GM12878 (cell line): ENCODE measurements at regions not wholly inside any gene's neighbourhood (a gene's known extent, or its start where the extent isn't known, plus 50 kb on each side); places are given as distances from the start of the nearest gene placed in this dataset.

ENCODE experiments used
- ATAC-seq: fragments of 200-7000 bp; cut with Tn5 transposase; 3 replicates; pipeline ENCODE4 v1.9.1; 2020; ENCODE audit warnings: mild to moderate bottlenecking, moderate library complexity
- BruUV-seq: library from RNA; stranded (reverse); fragments of 400-500 nt; replicated peaks from 2 replicates; lab custom pipeline; 2021; lab: Mats Ljungman, UMichigan
- CTCF ChIA-PET: fragments of 300-600 bp; sonication (Branson Sonifier 250); formaldehyde crosslinking; extraction: SDS; loops from one replicate; lab custom pipeline; 2021; ENCODE audit warnings: inconsistent platforms; lab: Yijun Ruan, JAX
- POLR2A ChIA-PET: fragments of 350-600 bp; formaldehyde crosslinking; extraction: SDS; loops from one replicate; lab custom pipeline; 2021; ENCODE audit warnings: inconsistent platforms; lab: Charles Lee
- RAD21 ChIA-PET: fragments of 300-600 bp; sonication (Branson Sonifier 250); formaldehyde crosslinking; loops from one replicate; lab custom pipeline; 2023; ENCODE audit warnings: antibody characterized with exemption; ENCODE audit not compliant: unreplicated experiment; lab: Charles Lee
- SMC1A ChIA-PET: fragments of 300-600 bp; sonication (Branson Sonifier 250); formaldehyde crosslinking; loops from one replicate; lab custom pipeline; 2023; ENCODE audit not compliant: unreplicated experiment, uncharacterized antibody; lab: Charles Lee
- DNase-seq: peaks from one replicate; pipeline ENCODE4 v3.0.0-alpha.2; 2011; ENCODE audit warnings: low read depth, low spot score
- FAIRE-seq: peaks from 3 replicates; lab custom pipeline; 2011; peaks lifted over from hg19 to GRCh38; lab: Jason Lieb, UNC
- H2AFZ ChIP-seq: 2 replicates; pipeline ENCODE4 v1.6.0; 2011; ENCODE audit warnings: low read depth, low read length, control low read depth; ENCODE audit not compliant: control insufficient read depth
- H3K27ac ChIP-seq: 2 replicates; pipeline ENCODE4 v1.5.1; 2011; ENCODE audit warnings: control low read depth; ENCODE audit not compliant: control insufficient read depth, insufficient read depth
- H3K27me3 ChIP-seq, 2 experiments: replicated peaks in 1 of 2; 2 replicates each; pipeline versions ENCODE4 v1.6.0 to v1.6.1; 2011; ENCODE audit warnings: low read length in 1 of 2; ENCODE audit not compliant: control insufficient read depth in 2 of 2, insufficient read depth in 2 of 2
- H3K36me3 ChIP-seq, 2 experiments: 2 replicates each; pipeline ENCODE4 v1.5.1; 2011; ENCODE audit warnings: low read length in 1 of 2; ENCODE audit not compliant: control insufficient read depth in 2 of 2, insufficient read depth in 2 of 2
- H3K4me1 ChIP-seq: 2 replicates; pipeline ENCODE4 v1.6.1; 2011; ENCODE audit warnings: mild to moderate bottlenecking, low read length, moderate library complexity, mixed read lengths; ENCODE audit not compliant: control insufficient read depth, insufficient read depth
- H3K4me2 ChIP-seq: 2 replicates; pipeline ENCODE4 v1.6.0; 2011; ENCODE audit warnings: control low read depth; ENCODE audit not compliant: control insufficient read depth, insufficient read depth
- H3K4me3 ChIP-seq: fragments of 200-600 bp; sonication (generic); 2 replicates; pipeline ENCODE4 v1.5.1; 2016
- H3K79me2 ChIP-seq: 2 replicates; pipeline ENCODE4 v1.6.0; 2011; ENCODE audit warnings: low read length; ENCODE audit not compliant: control insufficient read depth, insufficient read depth
- H3K9ac ChIP-seq: 2 replicates; pipeline ENCODE4 v1.8.0; 2011; ENCODE audit warnings: low read length, control low read depth, mixed read lengths; ENCODE audit not compliant: control insufficient read depth, insufficient read depth
- H3K9me3 ChIP-seq: replicated peaks from 3 replicates; pipeline ENCODE4 v1.5.1; 2011; ENCODE audit warnings: mild to moderate bottlenecking, low read length; ENCODE audit not compliant: control insufficient read depth, insufficient read depth
- H4K20me1 ChIP-seq: 2 replicates; pipeline ENCODE4 v1.6.0; 2011; ENCODE audit not compliant: control insufficient read depth, insufficient read depth
- BACH1 ChIP-seq: fragments of 450-650 bp; IDR thresholded peaks from 2 replicates; pipeline ENCODE4 v1.6.1; 2017; ENCODE audit warnings: mild to moderate bottlenecking, borderline replicate concordance
- CEBPB ChIP-seq, 2 experiments: fragments of 150-350 bp in 1 of 2; IDR thresholded peaks; 2 replicates each; pipeline ENCODE4 v1.6.1; 2012 to 2014; ENCODE audit warnings: low read depth in 2 of 2, low read length in 2 of 2, borderline replicate concordance in 1 of 2, inconsistent platforms in 1 of 2
- ETV6 ChIP-seq, 2 experiments: fragments of 450-650 bp in 1 of 2; IDR thresholded peaks in 1 of 2; conservative IDR thresholded peaks in 1 of 2; 2 replicates each; pipeline ENCODE4 v1.6.1; 2014; ENCODE audit warnings: antibody characterized with exemption in 1 of 2, borderline replicate concordance in 1 of 2, low read depth in 1 of 2, mild to moderate bottlenecking in 1 of 2, moderate library complexity in 1 of 2
- JUND ChIP-seq: IDR thresholded peaks from 2 replicates; pipeline ENCODE4 v1.6.1; 2012; ENCODE audit warnings: low read depth, mild to moderate bottlenecking, low read length, improper control_type of control experiment, moderate library complexity
- RAD21 ChIP-seq: IDR thresholded peaks from 2 replicates; pipeline ENCODE4 v1.6.1; 2011; ENCODE audit warnings: mild to moderate bottlenecking, low read depth, low read length, moderate library complexity; ENCODE audit not compliant: insufficient read depth
- SREBF1 ChIP-seq: IDR thresholded peaks from 2 replicates; pipeline ENCODE4 v1.6.1; 2012; ENCODE audit warnings: mild to moderate bottlenecking, low read length
- YY1 ChIP-seq: IDR thresholded peaks from 2 replicates; pipeline ENCODE4 v1.6.1; 2011; ENCODE audit warnings: low read depth, mild to moderate bottlenecking, low read length
- ZNF622 ChIP-seq: fragments of 450-650 bp; IDR thresholded peaks from 2 replicates; pipeline ENCODE4 v1.6.1; 2017; ENCODE audit warnings: mild to moderate bottlenecking, inconsistent platforms
- WGBS: methylation state at CpG from one replicate; pipeline ENCODE4 v1.1.6; 2016; ENCODE audit warnings: low lambda C conversion rate; ENCODE audit not compliant: insufficient replicate concordance, insufficient coverage; ENCODE audit errors: missing lambda C conversion rate; 5-methylcytosine and 5-hydroxymethylcytosine counted together
- in situ Hi-C: fragments of 300-500 bp; cut with MboI; formaldehyde crosslinking; loops from 9 replicates; pipeline ENCODE4 v1.14.3; 2018; ENCODE audit warnings: mixed read lengths
- intact Hi-C: fragments of 100-400 bp; cut with micrococcal nuclease; formaldehyde crosslinking; loops from one replicate; pipeline ENCODE4 v1.14.2; 2022; ENCODE audit not compliant: unreplicated experiment
- TF ChIP-seq, protein P1 (sequence below), 3 experiments: IDR thresholded peaks in 2 of 3; conservative IDR thresholded peaks in 1 of 3; 2 replicates each; pipeline ENCODE4 v1.5.1; 2011; ENCODE audit warnings: low read depth in 3 of 3, low read length in 3 of 3, mild to moderate bottlenecking in 3 of 3, control low read depth in 2 of 3, moderate library complexity in 2 of 3, inconsistent platforms in 1 of 3, mixed read lengths in 1 of 3; ENCODE audit not compliant: control insufficient read depth in 2 of 3, insufficient read depth in 1 of 3; ENCODE audit errors: extremely low read depth in 1 of 3
- TF ChIP-seq, protein P2 (sequence below): IDR thresholded peaks from 2 replicates; pipeline ENCODE4 v1.6.1; 2011; ENCODE audit warnings: borderline replicate concordance, low read depth, mild to moderate bottlenecking, moderate library complexity, low read length; ENCODE audit not compliant: insufficient read depth, poor library complexity, severe bottlenecking

DNA sequence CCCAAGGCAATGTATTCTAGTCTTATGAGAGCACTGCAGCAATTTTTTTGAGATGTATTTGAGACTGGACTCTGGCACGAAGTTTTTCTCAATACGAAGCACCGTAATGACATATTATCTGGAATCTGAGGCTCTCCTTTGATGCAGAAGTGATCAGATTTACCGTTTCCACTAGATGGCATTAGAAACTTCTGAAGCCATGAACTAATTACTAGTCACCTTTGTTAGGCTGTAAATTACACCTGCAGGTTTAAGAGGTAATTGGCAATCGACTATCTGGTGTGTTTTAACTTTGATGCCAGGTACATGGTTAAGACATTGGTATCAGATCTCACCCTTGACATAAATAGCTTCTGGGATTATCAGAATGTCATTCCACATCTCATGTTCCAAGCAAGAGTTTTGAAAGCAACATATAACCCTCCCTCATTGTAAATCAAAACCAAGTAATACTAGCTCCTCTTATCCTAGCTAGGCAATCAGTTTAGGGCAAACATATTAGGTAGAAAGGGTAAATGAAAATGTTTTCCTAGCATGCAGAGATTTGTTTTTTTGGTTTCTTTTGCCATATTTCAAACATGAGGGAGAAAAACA is 254.6 kb upstream of the SPRED2 start:
- H3K27ac ChIP-seq: no peak overlapping the region
- no peak overlapping the region for H3K4me3 ChIP-seq
- ChIA-PET RAD21 (no interaction called here), CTCF (no interaction called here), POLR2A (no interaction called here), SMC1A (no interaction called here)
- H3K9me3 ChIP-seq: no peaks in the 10 kb centered on the region; the same call in 2 of the 3 replicates
- WGBS: 40% methylated on average over 5 of the region's 5 CpGs
- DNase-seq: no peak
- H3K27me3 ChIP-seq: 0 out of 4 replicates have a peak, but pooled peaks cover 0 to 1% of the 10 kb centered on the region in 2 experiments
- no peak overlapping the region for H3K4me2 ChIP-seq
- H3K4me1 ChIP-seq: no peaks in the 10 kb centered on the region
- FAIRE-seq: no peak
- intact Hi-C loops (no loop called here), in situ Hi-C loops (no loop called here)
- no peaks in the 10 kb centered on the region for H3K36me3 ChIP-seq
- no peaks in the 10 kb centered on the region for H3K79me2 ChIP-seq
- no peak for ATAC-seq
- no peak overlapping the region for H3K9ac ChIP-seq
- BruUV-seq: no TSS peak
- TF ChIP-seq ETV6 (conservative IDR thresholded peaks at IDR 0.05 in 1 of 2, IDR thresholded peaks at IDR 0.05 in 1 of 2; ENCODE audit: borderline replicate concordance in 1 of 2, low read depth in 1 of 2) (no peak), RAD21 (peak; percentile 23; the same call in 1 of the 2 replicates), ZNF622 (no peak), SREBF1 (no peak), YY1 (no peak), CEBPB (IDR thresholded peaks at IDR 0.05; ENCODE audit: borderline replicate concordance in 1 of 2, low read depth in 2 of 2, low read length in 2 of 2) (no peak), JUND (no peak), BACH1 (no peak)
- TF ChIP-seq, protein P1, sequence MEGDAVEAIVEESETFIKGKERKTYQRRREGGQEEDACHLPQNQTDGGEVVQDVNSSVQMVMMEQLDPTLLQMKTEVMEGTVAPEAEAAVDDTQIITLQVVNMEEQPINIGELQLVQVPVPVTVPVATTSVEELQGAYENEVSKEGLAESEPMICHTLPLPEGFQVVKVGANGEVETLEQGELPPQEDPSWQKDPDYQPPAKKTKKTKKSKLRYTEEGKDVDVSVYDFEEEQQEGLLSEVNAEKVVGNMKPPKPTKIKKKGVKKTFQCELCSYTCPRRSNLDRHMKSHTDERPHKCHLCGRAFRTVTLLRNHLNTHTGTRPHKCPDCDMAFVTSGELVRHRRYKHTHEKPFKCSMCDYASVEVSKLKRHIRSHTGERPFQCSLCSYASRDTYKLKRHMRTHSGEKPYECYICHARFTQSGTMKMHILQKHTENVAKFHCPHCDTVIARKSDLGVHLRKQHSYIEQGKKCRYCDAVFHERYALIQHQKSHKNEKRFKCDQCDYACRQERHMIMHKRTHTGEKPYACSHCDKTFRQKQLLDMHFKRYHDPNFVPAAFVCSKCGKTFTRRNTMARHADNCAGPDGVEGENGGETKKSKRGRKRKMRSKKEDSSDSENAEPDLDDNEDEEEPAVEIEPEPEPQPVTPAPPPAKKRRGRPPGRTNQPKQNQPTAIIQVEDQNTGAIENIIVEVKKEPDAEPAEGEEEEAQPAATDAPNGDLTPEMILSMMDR (IDR thresholded peaks at IDR 0.05 in 2 of 3, conservative IDR thresholded peaks at IDR 0.05 in 1 of 3; ENCODE audit: control insufficient read depth in 2 of 3, extremely low read depth in 1 of 3, insufficient read depth in 1 of 3, low read depth in 3 of 3, low read length in 3 of 3): 0 out of 6 replicates have a peak, but pooled peaks of 1 of the 3 experiments have one; percentile 5
- TF ChIP-seq, protein P2, sequence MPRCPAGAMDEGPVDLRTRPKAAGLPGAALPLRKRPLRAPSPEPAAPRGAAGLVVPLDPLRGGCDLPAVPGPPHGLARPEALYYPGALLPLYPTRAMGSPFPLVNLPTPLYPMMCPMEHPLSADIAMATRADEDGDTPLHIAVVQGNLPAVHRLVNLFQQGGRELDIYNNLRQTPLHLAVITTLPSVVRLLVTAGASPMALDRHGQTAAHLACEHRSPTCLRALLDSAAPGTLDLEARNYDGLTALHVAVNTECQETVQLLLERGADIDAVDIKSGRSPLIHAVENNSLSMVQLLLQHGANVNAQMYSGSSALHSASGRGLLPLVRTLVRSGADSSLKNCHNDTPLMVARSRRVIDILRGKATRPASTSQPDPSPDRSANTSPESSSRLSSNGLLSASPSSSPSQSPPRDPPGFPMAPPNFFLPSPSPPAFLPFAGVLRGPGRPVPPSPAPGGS: no peak
- no peaks in the 10 kb centered on the region for H4K20me1 ChIP-seq
- H2AFZ ChIP-seq: no peak overlapping the region
